Keratinocyte (primary cell): ENCODE measurements at regions not wholly inside any gene's neighbourhood (a gene's known extent, or its start where the extent isn't known, plus 50 kb on each side); places are given as distances from the start of the nearest gene placed in this dataset.

Experiments used
- EZH2 ChIP-seq: IDR thresholded peaks from one replicate; pipeline ENCODE4 v1.6.1; 2012; ENCODE audit warnings: inconsistent platforms, mild to moderate bottlenecking, low read length, moderate library complexity
- TF ChIP-seq, protein P1 (sequence below), 3 experiments: IDR thresholded peaks in 1 of 3; conservative IDR thresholded peaks in 1 of 3; optimal IDR thresholded peaks in 1 of 3; 2 replicates in 2 of 3; 3 replicates in 1 of 3; pipeline versions ENCODE3 to v1.5.1; 2011; ENCODE audit warnings: low read length in 3 of 3, mild to moderate bottlenecking in 3 of 3, moderate library complexity in 2 of 3, control low read depth in 1 of 3, inconsistent platforms in 1 of 3; ENCODE audit not compliant: insufficient read depth in 2 of 3; ENCODE audit errors: extremely low read depth in 1 of 3

- TF ChIP-seq, protein P1, sequence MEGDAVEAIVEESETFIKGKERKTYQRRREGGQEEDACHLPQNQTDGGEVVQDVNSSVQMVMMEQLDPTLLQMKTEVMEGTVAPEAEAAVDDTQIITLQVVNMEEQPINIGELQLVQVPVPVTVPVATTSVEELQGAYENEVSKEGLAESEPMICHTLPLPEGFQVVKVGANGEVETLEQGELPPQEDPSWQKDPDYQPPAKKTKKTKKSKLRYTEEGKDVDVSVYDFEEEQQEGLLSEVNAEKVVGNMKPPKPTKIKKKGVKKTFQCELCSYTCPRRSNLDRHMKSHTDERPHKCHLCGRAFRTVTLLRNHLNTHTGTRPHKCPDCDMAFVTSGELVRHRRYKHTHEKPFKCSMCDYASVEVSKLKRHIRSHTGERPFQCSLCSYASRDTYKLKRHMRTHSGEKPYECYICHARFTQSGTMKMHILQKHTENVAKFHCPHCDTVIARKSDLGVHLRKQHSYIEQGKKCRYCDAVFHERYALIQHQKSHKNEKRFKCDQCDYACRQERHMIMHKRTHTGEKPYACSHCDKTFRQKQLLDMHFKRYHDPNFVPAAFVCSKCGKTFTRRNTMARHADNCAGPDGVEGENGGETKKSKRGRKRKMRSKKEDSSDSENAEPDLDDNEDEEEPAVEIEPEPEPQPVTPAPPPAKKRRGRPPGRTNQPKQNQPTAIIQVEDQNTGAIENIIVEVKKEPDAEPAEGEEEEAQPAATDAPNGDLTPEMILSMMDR (optimal IDR thresholded peaks at IDR 0.05 in 1 of 3, IDR thresholded peaks at IDR 0.05 in 1 of 3, conservative IDR thresholded peaks at IDR 0.05 in 1 of 3; ENCODE audit: extremely low read depth in 1 of 3, insufficient read depth in 2 of 3, low read length in 3 of 3): no peak
- TF ChIP-seq EZH2: no peak
These were observed 454.8 kb upstream of the NUPR2 start for GRCh38 chr7:56570968-56571367.
